Loucy (cell line): ENCODE measurements at regions not wholly inside any gene's neighbourhood (a gene's known extent, or its start where the extent isn't known, plus 50 kb on each side); places are given as distances from the start of the nearest gene placed in this dataset.

Experiments
- H2AFZ ChIP-seq: fragments of 200-600 bp; sonication (generic); 2 replicates; pipeline ENCODE4 v1.6.0; 2016; ENCODE audit warnings: antibody characterized with exemption, mild to moderate bottlenecking, low read length, moderate library complexity
- H3F3A ChIP-seq: fragments of 200-600 bp; 2 replicates; pipeline ENCODE4 v1.6.0; 2016; ENCODE audit warnings: antibody characterized with exemption, low read depth, mild to moderate bottlenecking
- H3K27me3 ChIP-seq: fragments of 200-600 bp; sonication (generic); 2 replicates; pipeline ENCODE4 v1.6.1; 2014; ENCODE audit warnings: low read length, mild to moderate bottlenecking; ENCODE audit not compliant: insufficient read depth, poor library complexity, severe bottlenecking
- H3K36me3 ChIP-seq: fragments of 200-600 bp; sonication (generic); 2 replicates; pipeline ENCODE4 v1.6.1; 2016; ENCODE audit warnings: low read length; ENCODE audit not compliant: insufficient read depth
- H3K4me1 ChIP-seq: fragments of 200-600 bp; sonication (generic); 2 replicates; pipeline ENCODE4 v1.5.1; 2014; ENCODE audit warnings: low read length, mild to moderate bottlenecking; ENCODE audit not compliant: insufficient read depth, poor library complexity, severe bottlenecking
- H3K4me2 ChIP-seq: fragments of 200-600 bp; sonication (generic); 2 replicates; pipeline ENCODE4 v1.6.0; 2014; ENCODE audit warnings: antibody characterized with exemption, low read length, low read depth, mild to moderate bottlenecking; ENCODE audit not compliant: poor library complexity, severe bottlenecking
- H3K4me3 ChIP-seq: fragments of 200-600 bp; sonication (generic); 2 replicates; pipeline ENCODE4 v1.5.1; 2014; ENCODE audit warnings: low read length, mild to moderate bottlenecking, mixed read lengths; ENCODE audit not compliant: poor library complexity, severe bottlenecking
- H3K79me2 ChIP-seq: fragments of 200-600 bp; sonication (generic); 2 replicates; pipeline ENCODE4 v1.6.1; 2014; ENCODE audit warnings: low read length; ENCODE audit not compliant: insufficient read depth
- H3K9ac ChIP-seq: fragments of 200-600 bp; sonication (generic); 2 replicates; pipeline ENCODE4 v1.6.0; 2014; ENCODE audit warnings: mild to moderate bottlenecking, low read depth, low read length, moderate library complexity; ENCODE audit not compliant: poor library complexity, severe bottlenecking
- H3K9me2 ChIP-seq: fragments of 200-600 bp; sonication (generic); replicated peaks from 2 replicates; pipeline ENCODE4 v1.6.1; 2016; ENCODE audit warnings: low read depth, low read length, mixed read lengths
- H3K9me3 ChIP-seq: fragments of 200-600 bp; sonication (generic); 2 replicates; pipeline ENCODE4 v1.6.1; 2014; ENCODE audit warnings: mild to moderate bottlenecking, antibody characterized with exemption, low read length, low read depth; ENCODE audit not compliant: insufficient read depth
- H4K20me1 ChIP-seq: fragments of 200-600 bp; sonication (generic); 2 replicates; pipeline ENCODE4 v1.6.0; 2014; ENCODE audit warnings: antibody characterized with exemption, low read length, mild to moderate bottlenecking; ENCODE audit not compliant: insufficient read depth, poor library complexity, severe bottlenecking
- EZH2phosphoT487 ChIP-seq: fragments of 200-600 bp; IDR thresholded peaks from 2 replicates; pipeline ENCODE4 v1.6.1; 2018; ENCODE audit warnings: antibody characterized with exemption, mild to moderate bottlenecking, moderate library complexity, borderline replicate concordance
- TF ChIP-seq, protein P1 (sequence below): fragments of 200-600 bp; sonication (generic); conservative IDR thresholded peaks from 2 replicates; pipeline ENCODE4 v1.5.1; 2014; ENCODE audit warnings: mild to moderate bottlenecking, antibody characterized with exemption, low read length

DNA sequence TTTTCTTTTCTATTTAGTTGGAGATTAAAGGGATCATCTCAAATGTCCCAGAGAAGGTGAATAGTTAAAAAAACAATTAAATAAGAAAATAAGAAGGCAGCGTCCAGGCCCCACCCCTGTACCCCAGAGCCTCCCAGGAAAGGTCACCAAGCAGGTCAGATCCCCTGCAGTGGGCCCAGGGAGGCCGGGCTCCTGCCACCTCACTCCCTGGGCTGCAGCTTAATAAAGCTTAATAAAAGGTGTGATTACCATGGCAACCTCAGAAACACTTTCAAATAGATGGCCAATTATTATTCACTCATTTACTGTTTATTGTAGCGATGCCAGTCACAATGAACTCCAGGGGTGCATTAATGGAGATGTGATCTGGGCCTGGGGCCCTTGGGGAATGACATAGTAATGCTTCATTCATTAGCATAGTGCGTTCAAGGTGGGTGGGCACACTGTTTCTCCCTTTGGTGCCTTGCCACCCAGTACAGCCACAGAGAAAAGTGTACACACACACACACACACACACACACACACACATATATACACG lies 386.2 kb downstream of the CADM1 start:
- H3K9me2 ChIP-seq, result no peaks in the 10 kb centered on the region
- no peaks in the 10 kb centered on the region for H3K27me3 ChIP-seq
- TF ChIP-seq EZH2phosphoT487, result no peak
- TF ChIP-seq, protein P1, sequence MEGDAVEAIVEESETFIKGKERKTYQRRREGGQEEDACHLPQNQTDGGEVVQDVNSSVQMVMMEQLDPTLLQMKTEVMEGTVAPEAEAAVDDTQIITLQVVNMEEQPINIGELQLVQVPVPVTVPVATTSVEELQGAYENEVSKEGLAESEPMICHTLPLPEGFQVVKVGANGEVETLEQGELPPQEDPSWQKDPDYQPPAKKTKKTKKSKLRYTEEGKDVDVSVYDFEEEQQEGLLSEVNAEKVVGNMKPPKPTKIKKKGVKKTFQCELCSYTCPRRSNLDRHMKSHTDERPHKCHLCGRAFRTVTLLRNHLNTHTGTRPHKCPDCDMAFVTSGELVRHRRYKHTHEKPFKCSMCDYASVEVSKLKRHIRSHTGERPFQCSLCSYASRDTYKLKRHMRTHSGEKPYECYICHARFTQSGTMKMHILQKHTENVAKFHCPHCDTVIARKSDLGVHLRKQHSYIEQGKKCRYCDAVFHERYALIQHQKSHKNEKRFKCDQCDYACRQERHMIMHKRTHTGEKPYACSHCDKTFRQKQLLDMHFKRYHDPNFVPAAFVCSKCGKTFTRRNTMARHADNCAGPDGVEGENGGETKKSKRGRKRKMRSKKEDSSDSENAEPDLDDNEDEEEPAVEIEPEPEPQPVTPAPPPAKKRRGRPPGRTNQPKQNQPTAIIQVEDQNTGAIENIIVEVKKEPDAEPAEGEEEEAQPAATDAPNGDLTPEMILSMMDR, result no peak
- no peaks in the 10 kb centered on the region for H3K79me2 ChIP-seq
- H4K20me1 ChIP-seq, result no peaks in the 10 kb centered on the region
- H3K9ac ChIP-seq, result no peak overlapping the region
- no peaks in the 10 kb centered on the region for H3K9me3 ChIP-seq
- H2AFZ ChIP-seq, result no peak overlapping the region
- no peak overlapping the region for H3K4me2 ChIP-seq
- no peaks in the 10 kb centered on the region for H3F3A ChIP-seq
- H3K4me1 ChIP-seq, result no peaks in the 10 kb centered on the region
- no peak overlapping the region for H3K4me3 ChIP-seq
- H3K36me3 ChIP-seq, result no peaks in the 10 kb centered on the region

- Histone ChIP-seq H2AFZ (no peak overlapping the region), H3K79me2 (no peaks in the 10 kb centered on the region), H3K9me3 (no peaks in the 10 kb centered on the region), H3F3A (no peaks in the 10 kb centered on the region), H4K20me1 (no peaks in the 10 kb centered on the region), H3K4me1 (no peaks in the 10 kb centered on the region), H3K4me3 (no peak overlapping the region), H3K36me3 (no peaks in the 10 kb centered on the region), H3K9ac (no peak overlapping the region), H3K4me2 (no peak overlapping the region), H3K9me2 (no peaks in the 10 kb centered on the region), H3K27me3 (no peaks in the 10 kb centered on the region)
- TF ChIP-seq, protein P1, result no peak
- TF ChIP-seq EZH2phosphoT487, result no peak
Observed at GRCh38 chr11:115119146-115119545, 385.1 kb downstream of the CADM1 start.
